HuH-7.5 (cell line): ENCODE measurements at regions not wholly inside any gene's neighbourhood (a gene's known extent, or its start where the extent isn't known, plus 50 kb on each side); places are given as distances from the start of the nearest gene placed in this dataset.

ENCODE experiments used
- DNase-seq: peaks from one replicate; pipeline ENCODE4 v3.0.0; 2011; ENCODE audit warnings: low spot score

- DNase-seq: peak; percentile 20
These were observed 223.6 kb upstream of the CITED2 start for GRCh38 chr6:139597771-139598755.

- no peak for DNase-seq
These were observed 222.8 kb upstream of the CITED2 start for GRCh38 chr6:139597087-139597763.

- no peak for DNase-seq
These were observed 220.7 kb upstream of the CITED2 start for GRCh38 chr6:139595183-139595582.

- DNase-seq: no peak
These were observed 220.0 kb upstream of the CITED2 start for GRCh38 chr6:139594333-139594965.

GRCh38 chr6:139593081-139593480 is 218.6 kb upstream of the CITED2 start:
- no peak for DNase-seq

GRCh38 chr6:139592011-139592410 is 217.6 kb upstream of the CITED2 start:
- DNase-seq: no peak

GRCh38 chr6:139591075-139591865 is 216.8 kb upstream of the CITED2 start:
- no peak for DNase-seq

GRCh38 chr6:139590206-139590605 is 215.8 kb upstream of the CITED2 start:
- DNase-seq: no peak

- peak; percentile 27 for DNase-seq
These were observed 214.5 kb upstream of the CITED2 start for GRCh38 chr6:139588734-139589593.

- DNase-seq: no peak
These were observed 213.7 kb upstream of the CITED2 start for GRCh38 chr6:139588076-139588639.

GRCh38 chr6:139587469-139587868 is 213.0 kb upstream of the CITED2 start:
- no peak for DNase-seq

GRCh38 chr6:139586273-139586672 is 211.8 kb upstream of the CITED2 start:
- DNase-seq: no peak

- no peak for DNase-seq
These were observed 210.2 kb upstream of the CITED2 start for GRCh38 chr6:139584599-139584998.

GRCh38 chr6:139583420-139583819 is 209.0 kb upstream of the CITED2 start:
- no peak for DNase-seq

- no peak for DNase-seq
These were observed 208.5 kb upstream of the CITED2 start for GRCh38 chr6:139582956-139583355.

GRCh38 chr6:139581485-139581865 is 207.0 kb upstream of the CITED2 start:
- no peak for DNase-seq

GRCh38 chr6:139580592-139581484 is 206.4 kb upstream of the CITED2 start:
- DNase-seq: no peak

GRCh38 chr6:139577763-139578604 is 203.5 kb upstream of the CITED2 start:
- no peak for DNase-seq
